NCI-H146 (cell line): ENCODE measurements at regions not wholly inside any gene's neighbourhood (a gene's known extent, or its start where the extent isn't known, plus 50 kb on each side); places are given as distances from the start of the nearest gene placed in this dataset.
"Not testable (repeated sequence)": the region's sequence is repeated elsewhere in the genome, so short reads cannot be mapped to it uniquely, and the experiment has no call there.

Experiments used
- DNase-seq: peaks from one replicate; lab custom pipeline; 2025; lab: John Stamatoyannopoulos, UW

DNA sequence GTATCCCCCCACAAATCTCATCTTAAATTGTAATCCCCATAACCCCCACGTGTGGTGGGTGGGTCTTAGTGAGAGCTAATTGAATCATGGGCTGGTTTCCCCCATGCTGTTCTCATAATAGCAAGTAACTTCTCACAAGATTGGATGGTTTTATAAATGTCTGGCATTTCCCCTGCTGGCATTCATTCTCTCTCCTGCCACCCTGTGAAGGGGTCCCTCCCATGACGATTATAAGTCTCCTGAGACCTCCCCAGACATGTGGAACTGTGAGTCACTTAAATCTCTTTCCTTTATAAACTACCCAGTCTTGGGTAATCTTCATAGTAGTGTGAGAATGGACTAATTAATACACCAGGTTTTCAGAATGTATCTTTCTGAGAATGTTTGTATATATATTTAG is 1159.4 kb downstream of the FAM181B start:
- DNase-seq, result no peak

- no peak for DNase-seq
Measured at GRCh38 chr11:81573367-81573766, 1160.3 kb downstream of the FAM181B start.

DNA sequence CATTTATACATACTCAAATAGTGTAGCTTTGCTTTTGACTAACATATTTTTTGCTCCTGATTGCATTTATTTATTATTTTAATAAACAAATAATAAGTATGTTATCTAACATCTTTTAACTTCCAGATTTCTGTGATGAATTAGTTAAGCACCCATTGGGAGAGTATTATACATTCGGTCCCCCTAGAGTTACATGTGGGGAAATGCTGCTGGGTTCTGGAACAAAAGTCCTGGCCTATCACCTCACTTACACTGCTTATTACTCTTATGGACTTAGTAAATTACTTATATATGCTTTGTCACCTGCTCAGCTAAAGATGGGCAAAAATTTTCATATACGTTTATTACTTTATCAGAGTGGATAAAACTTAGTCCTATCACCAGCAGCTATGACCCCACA is 1163.0 kb downstream of the FAM181B start:
- no peak for DNase-seq

GRCh38 chr11:81569999-81570398 is 1163.7 kb downstream of the FAM181B start:
- DNase-seq, result no peak

DNA sequence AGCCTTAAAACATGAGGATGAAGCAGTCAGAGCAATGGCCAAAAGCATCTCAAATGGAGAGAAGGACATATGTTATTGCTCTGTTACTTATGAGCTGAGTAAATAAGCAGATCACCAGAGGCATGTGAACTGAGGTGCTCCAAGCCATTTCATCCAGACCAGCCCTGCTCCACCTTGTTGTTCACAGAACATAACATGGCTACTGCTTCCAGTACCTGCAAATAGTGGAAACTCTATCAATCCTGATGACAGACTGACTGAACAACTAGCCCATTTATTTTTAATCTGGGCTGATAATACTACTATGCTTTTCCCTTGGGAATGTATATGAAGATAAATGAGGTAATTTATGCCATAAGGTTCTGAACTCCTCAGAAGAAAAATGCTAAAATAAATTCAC is 1164.7 kb downstream of the FAM181B start:
- DNase-seq, result no peak

- DNase-seq, result no peak
Measured at GRCh38 chr11:81548123-81548522, 1185.5 kb downstream of the FAM181B start.

GRCh38 chr11:81539806-81540205 is 1193.9 kb downstream of the FAM181B start:
- not testable (repeated sequence) for DNase-seq

DNA sequence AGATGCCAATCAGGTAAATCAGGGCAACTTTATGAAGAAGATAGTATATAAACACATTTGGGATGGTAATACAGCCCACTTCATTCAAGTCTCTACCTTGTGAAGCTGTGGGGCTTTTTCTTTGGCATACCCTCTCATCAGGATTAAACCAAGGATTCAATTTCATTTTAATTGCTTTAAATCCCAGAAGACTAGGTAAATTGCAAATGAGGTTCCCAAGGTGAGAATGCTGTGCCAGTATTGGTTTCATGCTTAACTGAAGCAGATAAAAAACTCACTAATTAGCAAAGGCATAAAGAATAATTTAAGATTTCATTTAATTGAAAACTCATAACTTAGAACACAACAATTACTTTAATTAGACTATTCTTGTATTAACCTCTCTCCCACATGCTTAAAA is 1218.1 kb downstream of the FAM181B start:
- no peak for DNase-seq

DNA sequence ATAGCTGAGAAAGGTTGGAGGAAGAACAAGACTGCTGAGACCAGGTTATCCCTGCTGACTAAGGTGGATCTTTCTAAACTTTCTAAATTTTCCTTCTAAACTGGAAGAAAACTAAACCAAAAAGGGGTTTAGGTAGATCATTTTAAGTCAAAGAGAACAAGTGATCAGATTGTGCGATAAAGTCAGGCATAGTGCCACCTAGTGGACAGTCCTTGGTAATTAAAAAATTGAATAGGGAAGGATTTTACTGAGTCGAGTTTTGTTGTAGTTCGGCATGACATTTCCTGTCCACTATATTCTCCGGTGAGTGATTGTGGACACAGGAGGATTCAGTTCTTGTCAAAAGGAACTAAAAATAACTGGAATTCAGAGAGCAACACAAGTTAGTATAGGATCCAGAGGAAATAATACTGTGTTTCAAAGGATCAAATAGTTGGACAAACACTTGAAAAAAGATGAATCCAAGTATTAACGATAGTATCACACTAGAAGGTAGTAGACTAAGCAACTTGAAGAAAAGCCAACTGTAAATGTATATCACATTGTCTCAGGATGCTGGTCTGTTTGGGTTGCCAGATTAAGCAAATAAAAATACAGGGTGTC is 1236.4 kb downstream of the FAM181B start:
- DNase-seq, result peak; percentile 38

- no peak for DNase-seq
Measured at GRCh38 chr11:81496601-81497000, 1237.1 kb downstream of the FAM181B start.

DNA sequence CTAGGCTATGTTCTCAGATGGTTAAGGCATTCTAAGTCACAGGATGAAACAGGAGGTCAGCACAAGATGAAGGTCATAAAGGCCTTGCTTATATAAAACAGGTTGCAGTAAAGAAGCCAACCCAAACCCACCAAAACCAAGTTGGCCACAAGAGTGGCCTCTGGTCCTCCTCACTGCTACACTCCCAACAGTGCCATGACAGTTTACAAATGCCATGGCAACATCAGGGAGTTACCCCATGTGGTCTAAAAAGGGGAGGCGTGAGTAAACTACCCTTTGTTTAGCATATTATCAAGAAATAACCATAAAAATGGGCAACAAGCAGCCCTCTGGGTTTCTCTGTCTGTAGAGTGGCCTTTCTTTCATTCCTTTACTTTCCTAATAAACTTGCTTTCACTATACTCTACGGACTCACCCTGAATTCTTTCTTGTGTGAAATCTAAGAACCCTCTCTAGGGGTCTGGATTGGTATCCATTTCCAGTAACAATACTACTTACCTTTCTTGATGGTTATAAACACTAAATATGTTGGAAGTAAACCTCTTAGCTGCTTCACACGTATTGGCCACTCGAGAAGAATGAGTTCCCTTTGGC is 1237.9 kb downstream of the FAM181B start:
- no peak for DNase-seq

DNA sequence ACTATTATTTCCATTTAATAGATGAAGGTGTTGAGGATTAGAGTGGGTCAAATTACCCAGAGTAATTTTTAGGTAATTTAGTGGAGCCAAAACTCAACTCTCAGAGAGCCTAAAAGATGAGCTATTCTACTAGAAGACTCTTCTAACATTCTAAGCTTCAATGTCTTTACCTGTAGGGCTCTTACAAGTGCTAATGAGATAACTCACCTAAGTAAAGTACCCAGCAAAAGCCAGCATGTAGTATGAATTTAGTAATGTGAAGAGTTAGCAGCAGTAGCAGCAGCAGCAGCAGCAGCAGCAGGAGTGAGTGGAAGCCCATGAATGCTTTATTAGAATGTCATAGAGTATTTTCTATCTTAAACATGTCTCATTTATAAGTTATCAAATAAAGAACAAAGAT is 1239.2 kb downstream of the FAM181B start:
- DNase-seq, result no peak

- DNase-seq, result no peak
Measured at GRCh38 chr11:81492923-81493445, 1240.7 kb downstream of the FAM181B start.

DNA sequence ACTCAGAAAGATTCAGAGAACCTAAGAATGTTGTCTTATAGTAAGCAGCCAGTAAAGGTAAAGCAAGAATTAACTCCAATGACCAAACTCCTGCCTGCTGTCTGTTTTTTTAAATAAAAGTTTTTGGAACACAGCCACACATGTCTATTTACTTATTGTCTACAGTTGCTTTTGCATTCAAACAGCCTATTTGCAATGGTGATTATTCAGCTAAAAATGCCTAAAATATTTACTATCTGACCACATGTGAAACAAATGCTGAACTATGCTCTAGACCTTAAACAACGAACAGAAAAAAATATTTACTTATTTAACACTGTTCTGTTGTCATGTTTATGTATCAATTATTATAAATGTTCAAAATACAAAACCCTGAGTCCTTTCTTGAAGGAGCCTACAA is 1246.6 kb downstream of the FAM181B start:
- DNase-seq, result no peak

GRCh38 chr11:81484196-81484595 is 1249.5 kb downstream of the FAM181B start:
- no peak for DNase-seq

DNA sequence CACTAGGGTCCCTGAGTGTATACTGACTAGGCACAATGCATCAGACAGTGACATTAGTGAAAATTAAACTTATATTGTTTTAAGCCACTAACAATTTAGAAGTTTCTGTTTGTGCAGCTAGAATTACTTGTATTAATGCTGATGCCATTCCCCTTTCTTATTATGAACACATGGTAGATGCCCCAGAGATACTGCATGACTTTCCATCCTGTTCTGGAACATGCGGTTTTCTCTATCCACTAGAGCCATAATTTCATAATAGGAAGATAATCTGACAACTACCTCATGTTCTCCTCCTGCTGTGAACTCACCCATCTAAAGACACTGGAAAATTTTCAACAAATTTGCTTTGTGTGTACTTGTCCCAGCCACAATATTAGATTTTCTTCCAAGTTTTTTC is 1256.4 kb downstream of the FAM181B start:
- DNase-seq, result no peak

GRCh38 chr11:81476345-81476744 is 1257.3 kb downstream of the FAM181B start:
- DNase-seq, result no peak

GRCh38 chr11:81472646-81473045 is 1261.0 kb downstream of the FAM181B start:
- no peak for DNase-seq

DNA sequence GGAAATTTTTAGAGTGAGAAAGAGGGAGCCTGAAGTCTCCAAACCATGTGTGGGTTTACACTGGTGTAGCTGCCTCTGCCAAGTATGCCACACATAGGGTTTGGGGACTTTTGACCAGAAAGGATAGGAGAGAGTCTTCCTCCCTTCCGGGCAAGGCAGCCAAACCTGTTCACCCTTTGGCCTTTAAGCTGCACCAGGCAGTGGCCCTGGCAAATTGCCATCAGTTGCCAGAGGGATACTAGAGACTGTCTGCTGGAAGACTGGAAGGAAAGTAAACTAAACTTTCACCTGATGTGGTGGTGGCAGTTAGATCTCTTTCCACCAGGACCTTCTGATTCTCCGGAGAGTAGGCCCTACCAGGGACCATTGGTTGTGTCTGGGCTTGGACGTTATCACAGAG is 1263.2 kb downstream of the FAM181B start:
- DNase-seq, result no peak

DNA sequence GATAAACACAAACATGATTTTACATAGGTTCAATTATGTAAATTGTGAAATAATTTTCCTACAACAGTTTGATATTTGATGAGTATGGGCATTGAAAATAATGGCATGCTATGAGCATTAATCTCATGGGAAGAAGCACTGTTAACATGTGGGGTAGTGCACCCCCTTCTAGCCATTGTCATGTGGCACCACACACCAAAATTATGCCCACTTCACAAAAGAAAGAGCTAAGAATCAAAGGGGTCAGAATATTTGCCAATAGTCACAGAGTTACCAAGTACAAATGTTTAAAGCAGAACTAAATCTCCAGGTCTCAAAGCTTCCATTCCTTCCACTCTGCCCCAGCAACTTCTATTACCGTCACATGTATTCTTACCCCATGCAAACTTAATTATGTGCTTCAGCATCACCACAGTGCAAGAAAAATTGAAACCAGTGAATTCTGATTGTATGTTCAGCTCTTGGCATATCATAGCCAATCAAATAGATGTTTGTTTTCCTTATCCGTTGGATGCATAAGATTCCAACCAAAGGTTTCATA is 1273.8 kb downstream of the FAM181B start:
- DNase-seq, result no peak

- no peak for DNase-seq
Measured at GRCh38 chr11:81449588-81450156, 1284.0 kb downstream of the FAM181B start.

GRCh38 chr11:81444297-81444696 is 1289.4 kb downstream of the FAM181B start:
- DNase-seq, result no peak

DNA sequence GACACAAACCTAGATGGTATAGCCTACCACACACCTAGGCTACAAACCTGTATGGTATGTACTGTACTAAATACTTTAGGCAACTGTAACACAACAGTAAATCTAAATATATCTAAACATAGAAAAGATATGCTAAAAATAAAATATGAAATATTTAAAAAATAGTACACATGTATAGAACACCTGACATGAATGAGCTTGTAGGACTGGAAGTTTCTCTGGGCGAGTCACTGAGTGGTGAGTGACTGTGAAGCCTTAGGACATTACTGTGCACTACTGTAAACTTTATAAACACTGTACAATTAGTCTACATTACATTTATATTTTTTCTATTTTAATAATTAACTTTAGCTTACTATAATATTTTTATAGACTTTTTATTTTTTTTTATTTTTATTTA is 1301.3 kb downstream of the FAM181B start:
- DNase-seq, result no peak
